IPS DF 4.7 (cell line): ENCODE measurements at regions not wholly inside any gene's neighbourhood (a gene's known extent, or its start where the extent isn't known, plus 50 kb on each side); places are given as distances from the start of the nearest gene placed in this dataset.
"Not testable (repeated sequence)": the region's sequence is repeated elsewhere in the genome, so short reads cannot be mapped to it uniquely, and the experiment has no call there.

Experiments used
- DNase-seq: peaks from one replicate; pipeline ENCODE4 v3.0.0-alpha.2; 2013; ENCODE audit warnings: low spot score; ENCODE audit errors: extremely low read depth

DNA sequence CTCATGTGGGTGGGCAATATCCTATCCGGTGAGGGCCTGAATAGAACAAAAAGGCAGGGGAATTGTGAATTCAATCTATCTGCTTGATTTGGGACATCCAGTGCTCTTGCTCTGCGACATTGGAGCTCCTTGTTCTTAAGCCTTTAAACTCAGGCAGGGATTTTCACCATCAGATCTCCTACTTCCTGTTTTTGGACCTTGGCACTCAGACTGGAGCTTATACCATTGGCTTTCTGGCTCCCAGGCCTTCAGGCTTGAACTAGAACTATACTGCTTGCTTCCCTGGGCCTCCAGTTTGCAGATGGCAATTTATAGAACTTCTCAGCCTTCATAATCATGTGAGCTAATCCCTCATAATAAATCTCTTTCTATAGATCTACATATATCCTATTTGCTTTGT lies 134.3 kb upstream of the CLINT1 start:
- DNase-seq, result no peak

- DNase-seq, result no peak
These were observed 131.7 kb upstream of the CLINT1 start for GRCh38 chr5:157990583-157991181.

GRCh38 chr5:157989296-157989695 lies 130.4 kb upstream of the CLINT1 start:
- DNase-seq, result no peak

GRCh38 chr5:157987259-157987658 lies 128.3 kb upstream of the CLINT1 start:
- DNase-seq, result no peak

DNA sequence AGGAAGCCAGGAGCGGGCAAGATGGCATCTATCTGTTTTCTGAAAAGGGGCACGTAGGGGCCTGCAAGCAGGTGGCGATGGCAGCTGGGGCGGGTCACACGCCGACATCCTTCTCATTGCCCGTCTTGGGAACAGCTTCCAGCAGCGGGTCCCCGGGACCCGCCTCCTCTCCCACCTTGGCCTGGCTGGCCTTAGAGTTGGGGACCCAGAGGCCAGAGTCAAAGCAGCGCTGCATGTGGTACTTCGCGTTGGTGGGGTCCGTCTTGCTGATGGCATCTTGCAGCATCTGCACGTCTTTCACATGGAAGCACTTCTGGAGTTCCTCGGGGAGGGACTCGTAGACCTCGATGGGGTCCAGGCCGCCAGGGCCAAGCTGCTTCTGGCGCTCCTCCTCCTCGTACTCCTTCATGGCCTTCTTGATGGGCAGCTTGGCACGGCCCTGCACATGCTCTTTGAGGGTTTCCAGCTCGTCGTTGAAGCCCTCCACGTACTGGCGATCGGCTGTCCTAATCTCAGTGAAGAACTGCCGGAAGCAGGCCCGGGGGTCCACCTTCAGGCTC lies 127.6 kb upstream of the CLINT1 start:
- DNase-seq, result no peak

DNA sequence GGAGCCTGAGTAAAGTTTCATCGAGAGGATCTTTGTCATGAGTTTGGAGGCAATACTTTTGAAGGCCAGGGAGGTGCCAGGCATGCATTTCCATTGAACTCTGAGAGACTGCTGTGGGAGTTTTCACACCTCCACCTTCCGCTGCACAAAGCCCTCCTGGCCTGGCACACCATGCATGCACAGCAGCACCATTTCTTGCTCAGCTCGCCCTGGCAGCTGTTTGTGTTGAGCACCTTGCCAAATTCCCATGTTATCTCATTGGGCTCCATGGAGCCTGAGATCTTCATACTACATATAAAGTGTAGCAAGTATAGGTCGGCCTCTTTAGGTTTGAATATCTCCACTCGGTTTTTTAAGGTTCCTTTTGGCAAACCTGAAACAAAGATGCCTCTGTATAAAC lies 125.7 kb upstream of the CLINT1 start:
- DNase-seq, result no peak

GRCh38 chr5:157983906-157984551 lies 125.1 kb upstream of the CLINT1 start:
- no peak for DNase-seq

GRCh38 chr5:157978061-157978460 lies 119.1 kb upstream of the CLINT1 start:
- DNase-seq, result no peak

DNA sequence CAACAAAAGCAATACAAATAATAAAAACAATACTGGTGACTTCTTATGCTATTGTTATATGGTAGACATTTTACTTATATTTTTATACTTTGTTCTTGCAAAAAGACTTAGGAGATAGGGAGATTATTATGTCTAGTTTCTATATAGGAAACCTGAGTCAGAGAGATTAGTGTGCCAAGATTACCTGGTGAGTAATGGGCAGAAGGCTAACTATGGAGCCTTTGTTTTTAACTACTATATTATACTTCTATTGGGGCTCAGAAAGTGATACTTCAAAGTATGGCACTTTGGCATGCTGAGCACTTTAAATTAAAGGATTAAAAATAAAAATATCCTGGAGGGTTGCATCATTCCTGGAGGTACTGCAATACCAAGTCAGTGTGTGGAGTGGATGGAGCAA lies 117.5 kb upstream of the CLINT1 start:
- DNase-seq, result no peak

- no peak for DNase-seq
These were observed 113.6 kb upstream of the CLINT1 start for GRCh38 chr5:157972579-157972978.

- DNase-seq, result no peak
These were observed 112.7 kb upstream of the CLINT1 start for GRCh38 chr5:157971571-157972216.

- DNase-seq, result not testable (repeated sequence)
These were observed 109.6 kb upstream of the CLINT1 start for GRCh38 chr5:157968570-157968969.

DNA sequence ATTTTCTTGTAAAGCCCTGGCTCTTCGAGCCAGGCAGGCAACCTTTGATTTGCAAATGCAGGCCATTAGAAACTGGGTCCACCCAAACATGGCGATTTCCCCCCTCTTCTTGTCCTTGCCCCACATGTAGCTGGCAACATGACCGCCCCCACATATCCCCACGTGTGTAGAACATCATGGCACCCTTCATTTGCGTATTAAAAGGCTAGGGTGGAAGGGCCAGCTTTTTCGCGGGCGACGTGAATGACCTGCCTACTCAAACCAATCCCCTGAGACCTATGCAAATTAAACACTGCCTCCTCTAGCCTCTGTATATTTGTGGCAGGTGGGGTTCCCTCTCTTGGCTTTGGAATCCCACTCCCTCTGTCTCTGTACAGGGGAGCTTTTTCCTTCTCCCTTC lies 107.0 kb upstream of the CLINT1 start:
- DNase-seq, result no peak

DNA sequence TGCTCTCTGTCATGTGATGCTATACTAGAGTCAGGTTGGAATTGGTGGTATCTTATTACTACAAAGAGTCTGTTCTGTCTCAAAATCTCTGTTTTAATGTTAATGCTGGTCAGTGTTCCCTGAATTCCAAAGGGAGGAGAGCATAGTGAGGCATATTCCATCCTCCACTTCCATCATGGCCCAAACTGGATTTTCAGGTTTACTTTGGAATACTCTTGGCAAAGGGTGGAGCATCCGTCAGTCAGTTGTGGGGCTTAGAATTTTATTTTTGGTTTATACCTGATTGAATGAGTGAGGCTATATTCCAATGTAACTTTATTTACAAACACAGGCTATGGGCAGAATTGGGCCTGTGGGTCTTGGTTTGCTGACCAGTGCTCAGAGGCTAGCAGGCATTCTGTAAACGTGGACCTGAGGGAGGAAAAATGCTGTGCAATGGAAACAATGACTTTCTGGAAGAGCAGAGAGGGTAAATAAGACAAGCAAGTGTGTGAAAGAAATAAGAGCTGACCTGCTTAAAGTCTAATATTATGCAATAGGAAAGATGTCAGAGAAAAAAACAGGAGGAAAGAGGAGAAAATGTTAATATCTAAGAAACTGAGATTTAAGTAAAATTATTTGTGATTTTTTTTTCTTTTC lies 106.2 kb upstream of the CLINT1 start:
- DNase-seq, result no peak

DNA sequence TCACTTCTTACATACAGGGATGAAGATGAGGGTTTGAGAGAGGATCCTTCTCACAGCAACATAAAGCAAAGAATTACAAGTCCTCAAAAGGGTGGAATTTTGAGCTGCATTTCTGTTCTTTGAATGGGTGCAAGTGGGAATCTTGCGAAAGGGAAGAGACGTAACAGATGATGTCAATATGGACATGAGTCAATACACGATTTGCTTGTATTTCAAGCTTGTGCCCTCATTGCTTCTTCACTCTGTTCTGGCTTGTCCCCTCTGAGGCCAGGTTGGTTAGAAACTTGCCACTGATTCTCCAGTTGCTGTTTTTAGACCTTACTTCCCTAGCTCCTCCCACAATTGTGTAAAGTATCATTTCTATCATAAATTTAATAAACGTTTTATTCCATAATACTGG lies 104.8 kb upstream of the CLINT1 start:
- DNase-seq, result no peak

- DNase-seq, result no peak
These were observed 104.3 kb upstream of the CLINT1 start for GRCh38 chr5:157963244-157963643.

DNA sequence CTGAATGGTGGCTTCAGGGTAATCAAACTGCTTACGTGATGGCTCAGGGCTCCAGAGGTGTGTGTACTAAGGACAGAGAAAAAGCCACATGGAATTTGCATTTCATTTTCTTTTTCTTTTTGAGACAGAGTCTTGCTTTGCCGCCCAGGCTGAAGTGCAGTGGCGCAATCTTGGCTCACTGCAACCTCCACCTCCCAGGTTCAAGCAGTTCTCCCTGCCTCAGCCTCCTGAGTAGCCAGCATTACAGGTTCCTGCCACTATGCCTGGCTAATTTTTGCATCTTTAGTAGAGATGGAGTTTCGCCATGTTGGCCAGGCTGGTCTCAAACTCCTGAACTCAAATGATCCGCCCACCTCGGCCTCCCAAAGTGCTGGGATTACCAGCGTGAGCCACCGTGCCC lies 103.7 kb upstream of the CLINT1 start:
- DNase-seq, result not testable (repeated sequence)

DNA sequence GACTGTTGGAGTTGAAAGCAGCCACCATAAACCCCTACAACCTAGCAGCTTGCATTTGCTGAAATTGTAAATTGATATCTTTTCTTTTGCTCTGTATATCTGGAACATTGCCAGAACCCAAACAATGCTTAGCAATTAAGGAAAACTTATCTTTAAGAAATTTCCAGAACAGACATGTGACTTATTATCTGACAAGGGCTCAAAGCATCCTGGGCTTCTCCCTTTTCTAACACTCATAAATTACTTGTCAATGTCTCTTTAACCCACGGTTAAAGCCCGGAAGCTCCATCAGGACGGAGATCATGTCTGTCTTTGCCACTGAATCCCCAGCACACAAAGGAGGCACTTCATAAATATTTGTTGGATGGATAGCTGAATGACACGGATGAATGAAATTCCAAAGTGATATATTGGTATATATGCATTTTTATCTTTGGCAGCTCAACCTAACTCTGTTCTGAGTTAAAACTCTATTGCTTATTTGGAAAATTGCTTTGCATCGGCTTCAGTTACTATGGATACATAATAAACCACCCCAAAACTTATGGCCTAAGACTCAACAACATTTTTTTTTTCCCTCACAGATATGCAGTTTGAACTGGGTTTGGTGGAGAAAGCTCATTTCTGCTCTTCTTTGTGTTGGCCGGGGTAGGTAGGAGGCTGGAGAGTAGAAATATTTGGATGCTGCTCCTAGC lies 103.1 kb upstream of the CLINT1 start:
- DNase-seq, result no peak

- DNase-seq, result no peak
These were observed 102.2 kb upstream of the CLINT1 start for GRCh38 chr5:157961176-157961575.

- DNase-seq, result no peak
These were observed 100.4 kb upstream of the CLINT1 start for GRCh38 chr5:157959370-157959769.

DNA sequence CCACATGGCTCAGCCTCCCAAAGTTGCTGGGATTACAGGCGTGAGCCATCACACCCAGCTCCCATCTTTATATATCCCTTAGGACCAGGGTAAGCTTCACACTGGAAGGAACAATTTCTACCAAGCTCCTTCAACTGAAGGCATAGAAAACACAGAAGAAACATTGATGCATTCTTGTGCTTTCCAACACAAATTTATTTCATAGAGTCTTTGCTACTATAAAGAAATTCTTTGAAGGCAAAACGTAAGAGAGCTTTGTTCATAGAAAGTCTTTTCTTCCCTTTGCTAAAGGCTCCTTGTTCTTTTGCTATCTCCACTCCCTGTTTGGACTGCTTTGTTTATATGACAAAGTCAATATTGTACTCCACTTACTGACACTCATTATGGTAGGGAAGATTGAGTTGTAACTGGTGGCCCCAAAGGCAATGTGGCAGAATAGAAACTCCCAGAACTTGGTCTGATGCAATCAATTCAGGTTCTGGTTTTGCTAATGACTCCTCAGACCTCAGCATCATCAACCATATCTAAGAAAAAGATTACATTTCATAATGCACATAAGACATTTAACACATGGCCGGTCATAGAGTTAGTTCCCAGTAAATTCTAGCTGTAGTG lies 97.4 kb upstream of the CLINT1 start:
- no peak for DNase-seq
